Hippocampal formation (tissue), 2 donors: ENCODE measurements at regions not wholly inside any gene's neighbourhood (a gene's known extent, or its start where the extent isn't known, plus 50 kb on each side); places are given as distances from the start of the nearest gene placed in this dataset.

Source experiments
- DNase-seq, 2 donors: peaks; one replicate each; lab custom pipeline; 2025; lab: John Stamatoyannopoulos, UW

GRCh38 chr12:73342733-73343132, 1070.6 kb downstream of the TRHDE start:
- DNase-seq: no peak

GRCh38 chr12:73352826-73353225, 1080.7 kb downstream of the TRHDE start:
- no peak for DNase-seq

- DNase-seq: no peak
Measured at GRCh38 chr12:73361156-73361863, 1089.1 kb downstream of the TRHDE start.

GRCh38 chr12:73361864-73362230, 1089.7 kb downstream of the TRHDE start:
- DNase-seq: no peak

- no peak for DNase-seq
Measured at GRCh38 chr12:73362666-73363065, 1090.5 kb downstream of the TRHDE start.

- no peak for DNase-seq
Measured at GRCh38 chr12:73372856-73373255, 1100.7 kb downstream of the TRHDE start.

- no peak for DNase-seq
Measured at GRCh38 chr12:73374360-73374759, 1102.2 kb downstream of the TRHDE start.

- no peak for DNase-seq
Measured at GRCh38 chr12:73383584-73384222, 1111.5 kb downstream of the TRHDE start.

- no peak for DNase-seq
Measured at GRCh38 chr12:73384592-73384991, 1112.4 kb downstream of the TRHDE start.

- DNase-seq: no peak
Measured at GRCh38 chr12:73390261-73390660, 1118.1 kb downstream of the TRHDE start.

- no peak for DNase-seq
Measured at GRCh38 chr12:73413051-73413450, 1124.6 kb upstream of the ATXN7L3B start.

- DNase-seq: no peak
Measured at GRCh38 chr12:73413974-73414373, 1123.7 kb upstream of the ATXN7L3B start.

- no peak for DNase-seq
Measured at GRCh38 chr12:73414926-73415325, 1122.7 kb upstream of the ATXN7L3B start.

GRCh38 chr12:73418541-73418940, 1119.1 kb upstream of the ATXN7L3B start:
- no peak for DNase-seq

- DNase-seq: no peak
Measured at GRCh38 chr12:73421832-73422231, 1115.8 kb upstream of the ATXN7L3B start.

GRCh38 chr12:73424484-73424883, 1113.2 kb upstream of the ATXN7L3B start:
- no peak for DNase-seq

GRCh38 chr12:73445658-73446324, 1091.8 kb upstream of the ATXN7L3B start:
- no peak for DNase-seq

- DNase-seq: no peak
Measured at GRCh38 chr12:73452672-73453469, 1084.8 kb upstream of the ATXN7L3B start.

GRCh38 chr12:73460212-73460611, 1077.4 kb upstream of the ATXN7L3B start:
- DNase-seq: no peak

- DNase-seq: no peak
Measured at GRCh38 chr12:73465106-73465505, 1072.5 kb upstream of the ATXN7L3B start.

GRCh38 chr12:73486256-73486655, 1051.4 kb upstream of the ATXN7L3B start:
- no peak for DNase-seq

GRCh38 chr12:73506611-73507010, 1031.0 kb upstream of the ATXN7L3B start:
- no peak for DNase-seq
